HEK293 (cell line): ENCODE measurements at regions not wholly inside any gene's neighbourhood (a gene's known extent, or its start where the extent isn't known, plus 50 kb on each side); places are given as distances from the start of the nearest gene placed in this dataset.

Experiments
- CTCF ChIA-PET: fragments of 350-600 bp; formaldehyde crosslinking; extraction: SDS; loops from one replicate; lab custom pipeline; 2021; ENCODE audit warnings: antibody characterized with exemption; lab: Yijun Ruan, JAX
- POLR2A ChIA-PET: fragments of 300-600 bp; formaldehyde crosslinking; extraction: SDS; loops from one replicate; lab custom pipeline; 2020; ENCODE audit warnings: antibody characterized with exemption, inconsistent platforms; lab: Yijun Ruan, JAX
- H3K27ac ChIP-seq: fragments of 200-500 bp; sonication (Bioruptor generic); 2 replicates; pipeline ENCODE4 v1.5.1; 2014; ENCODE audit warnings: low read depth, low read length, control low read depth, inconsistent platforms; ENCODE audit errors: extremely low read depth
- H3K36me3 ChIP-seq, 2 experiments: fragments of 200-500 bp in 1 of 2; sonication (Bioruptor generic) in 1 of 2; 1 replicate in 1 of 2; 2 replicates in 1 of 2; pipeline ENCODE4 v1.5.1; 2014 to 2017; ENCODE audit warnings: inconsistent platforms in 2 of 2, low read length in 2 of 2; ENCODE audit not compliant: control insufficient read depth in 2 of 2, insufficient read depth in 1 of 2
- H3K4me1 ChIP-seq: fragments of 200-500 bp; sonication (Bioruptor generic); 2 replicates; pipeline ENCODE4 v1.5.1; 2014; ENCODE audit warnings: mild to moderate bottlenecking, low read length, inconsistent platforms; ENCODE audit not compliant: control insufficient read depth, insufficient read depth
- H3K4me3 ChIP-seq: 2 replicates; pipeline ENCODE4 v1.5.1; 2011; ENCODE audit warnings: low read depth, mild to moderate bottlenecking, control low read depth, low read length, moderate library complexity
- H3K9me3 ChIP-seq: fragments of 200-500 bp; sonication (Bioruptor generic); 2 replicates; pipeline ENCODE4 v1.5.1; 2014; ENCODE audit warnings: low read depth, low read length, inconsistent platforms; ENCODE audit not compliant: control insufficient read depth, insufficient read depth
- HOXC10 ChIP-seq: sonication (generic); formaldehyde crosslinking; IDR thresholded peaks from 2 replicates; pipeline ENCODE4 v1.8.1; 2023; ENCODE audit warnings: mild to moderate bottlenecking, missing genetic modification reagents
- SALL2 ChIP-seq: fragments of 450-650 bp; formaldehyde crosslinking; IDR thresholded peaks from 2 replicates; pipeline ENCODE4 v1.5.0; 2017; ENCODE audit warnings: missing biosample characterization, mild to moderate bottlenecking, missing genetic modification characterization, borderline replicate concordance
- SP3 ChIP-seq: fragments of 450-650 bp; formaldehyde crosslinking; IDR thresholded peaks from 2 replicates; pipeline ENCODE4 v1.5.1; 2016; ENCODE audit warnings: missing biosample characterization, missing genetic modification characterization
- ZIC2 ChIP-seq: fragments of 450-650 bp; formaldehyde crosslinking; IDR thresholded peaks from 2 replicates; pipeline ENCODE4 v1.5.1; 2016; ENCODE audit warnings: missing biosample characterization, missing genetic modification characterization
- ZNF140 ChIP-seq: fragments of 450-650 bp; formaldehyde crosslinking; IDR thresholded peaks from 2 replicates; pipeline ENCODE4 v1.5.1; 2016; ENCODE audit warnings: missing biosample characterization, missing genetic modification characterization
- ZNF157 ChIP-seq: fragments of 450-650 bp; formaldehyde crosslinking; IDR thresholded peaks from 2 replicates; pipeline ENCODE4 v1.5.1; 2016; ENCODE audit warnings: missing biosample characterization, missing genetic modification characterization
- ZNF239 ChIP-seq: fragments of 450-650 bp; formaldehyde crosslinking; IDR thresholded peaks from 2 replicates; pipeline ENCODE4 v1.5.1; 2016; ENCODE audit warnings: missing biosample characterization, missing genetic modification characterization
- ZNF26 ChIP-seq: fragments of 450-650 bp; formaldehyde crosslinking; IDR thresholded peaks from 2 replicates; pipeline ENCODE4 v1.5.1; 2016; ENCODE audit warnings: missing biosample characterization, missing genetic modification characterization
- ZNF280D ChIP-seq: fragments of 450-650 bp; formaldehyde crosslinking; IDR thresholded peaks from 2 replicates; pipeline ENCODE4 v1.5.1; 2016; ENCODE audit warnings: missing biosample characterization, missing genetic modification characterization
- ZNF398 ChIP-seq: fragments of 450-650 bp; formaldehyde crosslinking; IDR thresholded peaks from 2 replicates; pipeline ENCODE4 v1.5.1; 2017; ENCODE audit warnings: missing biosample characterization, missing genetic modification characterization
- ZNF416 ChIP-seq: fragments of 450-650 bp; formaldehyde crosslinking; IDR thresholded peaks from 2 replicates; pipeline ENCODE4 v1.5.1; 2016; ENCODE audit warnings: missing biosample characterization, missing genetic modification characterization
- ZNF654 ChIP-seq: fragments of 450-650 bp; formaldehyde crosslinking; IDR thresholded peaks from 2 replicates; pipeline ENCODE4 v1.5.1; 2016; ENCODE audit warnings: low read depth, missing biosample characterization, missing genetic modification characterization
- ZSCAN23 ChIP-seq: fragments of 450-650 bp; formaldehyde crosslinking; IDR thresholded peaks from 2 replicates; pipeline ENCODE4 v1.5.1; 2016; ENCODE audit warnings: missing biosample characterization, missing genetic modification characterization
- TF ChIP-seq, protein P1 (sequence below): fragments of 450-650 bp; formaldehyde crosslinking; IDR thresholded peaks from 2 replicates; pipeline ENCODE4 v1.5.1; 2016; ENCODE audit warnings: missing biosample characterization, missing genetic modification characterization
- TF ChIP-seq, protein P2 (sequence below): fragments of 450-650 bp; formaldehyde crosslinking; IDR thresholded peaks from 2 replicates; pipeline ENCODE4 v1.5.1; 2016; ENCODE audit warnings: missing biosample characterization, missing genetic modification characterization
- TF ChIP-seq, protein P3 (sequence below): fragments of 450-650 bp; formaldehyde crosslinking; IDR thresholded peaks from 2 replicates; pipeline ENCODE4 v1.5.1; 2016; ENCODE audit warnings: missing biosample characterization, missing genetic modification characterization

DNA sequence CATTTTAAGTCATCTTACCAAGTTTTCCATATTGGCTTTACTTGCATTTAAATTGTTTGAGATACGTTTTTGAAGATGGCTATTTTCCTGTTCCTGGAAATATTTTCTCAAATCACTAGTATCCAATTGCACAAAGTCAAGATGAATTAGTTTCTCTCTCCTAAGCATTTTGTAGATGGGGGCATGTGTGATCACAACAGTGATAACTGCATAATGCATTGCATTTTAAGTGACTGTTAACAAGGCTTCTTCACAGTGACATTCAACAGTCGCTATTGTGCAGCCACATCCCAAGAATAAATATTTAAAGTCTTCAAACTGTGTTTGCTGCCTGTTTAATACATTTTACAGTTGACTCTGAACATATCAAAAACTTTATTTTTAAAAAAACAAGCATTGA, 694.2 kb upstream of the CDH7 start:
- TF ChIP-seq, protein P1, sequence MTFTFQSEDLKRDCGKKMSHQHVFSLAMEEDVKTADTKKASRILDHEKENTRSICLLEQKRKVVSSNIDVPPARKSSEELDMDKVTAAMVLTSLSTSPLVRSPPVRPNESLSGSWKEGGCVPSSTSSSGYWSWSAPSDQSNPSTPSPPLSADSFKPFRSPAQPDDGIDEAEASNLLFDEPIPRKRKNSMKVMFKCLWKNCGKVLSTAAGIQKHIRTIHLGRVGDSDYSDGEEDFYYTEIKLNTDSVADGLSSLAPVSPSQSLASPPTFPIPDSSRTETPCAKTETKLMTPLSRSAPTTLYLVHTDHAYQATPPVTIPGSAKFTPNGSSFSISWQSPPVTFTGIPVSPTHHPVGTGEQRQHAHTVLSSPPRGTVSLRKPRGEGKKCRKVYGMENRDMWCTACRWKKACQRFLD (tag by site-specific recombination): no peak
- no peak for TF ChIP-seq ZIC2 (tag by site-specific recombination)
- ChIA-PET POLR2A (no interaction called here), CTCF (no interaction called here)
- Histone ChIP-seq H3K4me1 (no peaks in the 10 kb centered on the region), H3K36me3 (no peaks in the 10 kb centered on the region), H3K9me3 (no peaks in the 10 kb centered on the region), H3K4me3 (no peak overlapping the region), H3K27ac (no peak overlapping the region)

DNA sequence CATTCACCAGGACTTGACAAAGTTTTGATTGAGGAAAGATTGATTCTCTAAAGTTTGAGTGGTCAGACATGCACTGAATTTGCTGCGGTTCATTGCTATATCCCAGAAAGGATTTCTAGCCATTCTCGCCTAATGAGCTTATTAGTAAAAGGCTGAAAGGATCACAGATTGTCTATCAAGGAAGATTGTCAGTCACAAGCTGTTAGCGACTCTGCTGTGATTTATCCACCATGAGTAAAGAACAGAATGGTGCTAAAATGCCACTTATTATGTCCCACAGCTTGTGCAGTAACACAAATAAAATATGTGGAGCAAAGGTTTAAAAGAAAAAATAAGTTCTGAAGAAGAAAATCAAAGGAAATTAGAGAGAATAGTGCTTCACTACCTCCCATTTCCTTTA, 701.2 kb upstream of the CDH7 start:
- Histone ChIP-seq H3K4me3 (no peak overlapping the region), H3K9me3 (no peaks in the 10 kb centered on the region), H3K27ac (no peak overlapping the region), H3K36me3 (no peaks in the 10 kb centered on the region), H3K4me1 (no peaks in the 10 kb centered on the region)
- ChIA-PET POLR2A (no interaction called here), CTCF (interaction anchor here (0.6 kb wide), 1 partner anchor 54 kb away, joined by 4 read pairs; no protein-coding TSS in a partner anchor)
- TF ChIP-seq ZNF157 (tag by site-specific recombination) (no peak), HOXC10 (CRISPR knock-in tag) (no peak), ZNF416 (tag by site-specific recombination) (no peak), ZNF280D (tag by site-specific recombination) (no peak), ZNF26 (tag by site-specific recombination) (no peak)
- TF ChIP-seq, protein P2, sequence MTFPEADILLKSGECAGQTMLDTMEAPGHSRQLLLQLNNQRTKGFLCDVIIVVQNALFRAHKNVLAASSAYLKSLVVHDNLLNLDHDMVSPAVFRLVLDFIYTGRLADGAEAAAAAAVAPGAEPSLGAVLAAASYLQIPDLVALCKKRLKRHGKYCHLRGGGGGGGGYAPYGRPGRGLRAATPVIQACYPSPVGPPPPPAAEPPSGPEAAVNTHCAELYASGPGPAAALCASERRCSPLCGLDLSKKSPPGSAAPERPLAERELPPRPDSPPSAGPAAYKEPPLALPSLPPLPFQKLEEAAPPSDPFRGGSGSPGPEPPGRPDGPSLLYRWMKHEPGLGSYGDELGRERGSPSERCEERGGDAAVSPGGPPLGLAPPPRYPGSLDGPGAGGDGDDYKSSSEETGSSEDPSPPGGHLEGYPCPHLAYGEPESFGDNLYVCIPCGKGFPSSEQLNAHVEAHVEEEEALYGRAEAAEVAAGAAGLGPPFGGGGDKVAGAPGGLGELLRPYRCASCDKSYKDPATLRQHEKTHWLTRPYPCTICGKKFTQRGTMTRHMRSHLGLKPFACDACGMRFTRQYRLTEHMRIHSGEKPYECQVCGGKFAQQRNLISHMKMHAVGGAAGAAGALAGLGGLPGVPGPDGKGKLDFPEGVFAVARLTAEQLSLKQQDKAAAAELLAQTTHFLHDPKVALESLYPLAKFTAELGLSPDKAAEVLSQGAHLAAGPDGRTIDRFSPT (tag by site-specific recombination): no peak
- TF ChIP-seq, protein P3, sequence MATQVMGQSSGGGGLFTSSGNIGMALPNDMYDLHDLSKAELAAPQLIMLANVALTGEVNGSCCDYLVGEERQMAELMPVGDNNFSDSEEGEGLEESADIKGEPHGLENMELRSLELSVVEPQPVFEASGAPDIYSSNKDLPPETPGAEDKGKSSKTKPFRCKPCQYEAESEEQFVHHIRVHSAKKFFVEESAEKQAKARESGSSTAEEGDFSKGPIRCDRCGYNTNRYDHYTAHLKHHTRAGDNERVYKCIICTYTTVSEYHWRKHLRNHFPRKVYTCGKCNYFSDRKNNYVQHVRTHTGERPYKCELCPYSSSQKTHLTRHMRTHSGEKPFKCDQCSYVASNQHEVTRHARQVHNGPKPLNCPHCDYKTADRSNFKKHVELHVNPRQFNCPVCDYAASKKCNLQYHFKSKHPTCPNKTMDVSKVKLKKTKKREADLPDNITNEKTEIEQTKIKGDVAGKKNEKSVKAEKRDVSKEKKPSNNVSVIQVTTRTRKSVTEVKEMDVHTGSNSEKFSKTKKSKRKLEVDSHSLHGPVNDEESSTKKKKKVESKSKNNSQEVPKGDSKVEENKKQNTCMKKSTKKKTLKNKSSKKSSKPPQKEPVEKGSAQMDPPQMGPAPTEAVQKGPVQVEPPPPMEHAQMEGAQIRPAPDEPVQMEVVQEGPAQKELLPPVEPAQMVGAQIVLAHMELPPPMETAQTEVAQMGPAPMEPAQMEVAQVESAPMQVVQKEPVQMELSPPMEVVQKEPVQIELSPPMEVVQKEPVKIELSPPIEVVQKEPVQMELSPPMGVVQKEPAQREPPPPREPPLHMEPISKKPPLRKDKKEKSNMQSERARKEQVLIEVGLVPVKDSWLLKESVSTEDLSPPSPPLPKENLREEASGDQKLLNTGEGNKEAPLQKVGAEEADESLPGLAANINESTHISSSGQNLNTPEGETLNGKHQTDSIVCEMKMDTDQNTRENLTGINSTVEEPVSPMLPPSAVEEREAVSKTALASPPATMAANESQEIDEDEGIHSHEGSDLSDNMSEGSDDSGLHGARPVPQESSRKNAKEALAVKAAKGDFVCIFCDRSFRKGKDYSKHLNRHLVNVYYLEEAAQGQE (tag by site-specific recombination): no peak

- Histone ChIP-seq H3K36me3 (no peaks in the 10 kb centered on the region), H3K9me3 (no peaks in the 10 kb centered on the region), H3K4me3 (no peak overlapping the region), H3K27ac (no peak overlapping the region), H3K4me1 (no peaks in the 10 kb centered on the region)
- CTCF ChIA-PET: no interaction called here
- POLR2A ChIA-PET: no interaction called here
- TF ChIP-seq SALL2 (tag by site-specific recombination) (no peak), ZSCAN23 (no peak), ZNF239 (no peak), ZNF140 (tag by site-specific recombination) (no peak), SP3 (tag by site-specific recombination) (no peak), ZNF398 (tag by site-specific recombination) (no peak), ZNF654 (no peak)
These were observed 711.2 kb upstream of the CDH7 start for GRCh38 chr18:65039578-65039977.
